ENCODE measurements at regions not wholly inside any gene's neighbourhood (a gene's known extent, or its start where the extent isn't known, plus 50 kb on each side); places are given as distances from the start of the nearest gene placed in this dataset.

- Mint-ChIP-seq H3K9me3 (ENCODE audit: unreplicated experiment) (peaks cover 4% of the 10 kb centered on the region), H3K4me3 (ENCODE audit: unreplicated experiment) (no peak overlapping the region), H3K27ac (ENCODE audit: unreplicated experiment) (no peak overlapping the region), H3K36me3 (ENCODE audit: low read depth, unreplicated experiment) (no peaks in the 10 kb centered on the region), H3K4me1 (ENCODE audit: unreplicated experiment) (peaks cover 3% of the 10 kb centered on the region), H3K27me3 (ENCODE audit: unreplicated experiment) (peaks cover 3% of the 10 kb centered on the region)
- TF ChIP-seq CTCF (IDR thresholded peaks at IDR 0.05; ENCODE audit: unreplicated experiment), result no peak
- DNase-seq (ENCODE audit: low spot score), result no peak
These were observed 101.7 kb upstream of the COG2 start for GRCh38 chr1:230540421-230541155.

GRCh38 chr1:230537456-230537855 lies 104.8 kb upstream of the COG2 start:
- H3K4me1 Mint-ChIP-seq (ENCODE audit: unreplicated experiment), result peaks cover 3% of the 10 kb centered on the region
- no peak for DNase-seq (ENCODE audit: low spot score)
- peaks cover 3% of the 10 kb centered on the region for H3K27me3 Mint-ChIP-seq (ENCODE audit: unreplicated experiment)
- peaks cover 7% of the 10 kb centered on the region for H3K36me3 Mint-ChIP-seq (ENCODE audit: low read depth, unreplicated experiment)
- TF ChIP-seq CTCF (IDR thresholded peaks at IDR 0.05; ENCODE audit: unreplicated experiment), result no peak
- H3K9me3 Mint-ChIP-seq (ENCODE audit: unreplicated experiment), result peaks cover 10% of the 10 kb centered on the region
- no peak overlapping the region for H3K27ac Mint-ChIP-seq (ENCODE audit: unreplicated experiment)
- no peak overlapping the region for H3K4me3 Mint-ChIP-seq (ENCODE audit: unreplicated experiment)

GRCh38 chr1:230536641-230537155 lies 105.6 kb upstream of the COG2 start:
- H3K27me3 Mint-ChIP-seq (ENCODE audit: unreplicated experiment), result peaks cover 3% of the 10 kb centered on the region
- no peak for TF ChIP-seq CTCF (IDR thresholded peaks at IDR 0.05; ENCODE audit: unreplicated experiment)
- no peak overlapping the region for H3K27ac Mint-ChIP-seq (ENCODE audit: unreplicated experiment)
- H3K4me3 Mint-ChIP-seq (ENCODE audit: unreplicated experiment), result no peak overlapping the region
- peaks cover 3% of the 10 kb centered on the region for H3K4me1 Mint-ChIP-seq (ENCODE audit: unreplicated experiment)
- no peak for DNase-seq (ENCODE audit: low spot score)
- H3K36me3 Mint-ChIP-seq (ENCODE audit: low read depth, unreplicated experiment), result peaks cover 7% of the 10 kb centered on the region
- peaks cover 10% of the 10 kb centered on the region for H3K9me3 Mint-ChIP-seq (ENCODE audit: unreplicated experiment)

- Mint-ChIP-seq H3K27ac (ENCODE audit: unreplicated experiment) (no peak overlapping the region), H3K4me3 (ENCODE audit: unreplicated experiment) (no peak overlapping the region)
These were observed 108.1 kb upstream of the COG2 start for GRCh38 chr1:230534224-230534623.

More at GRCh38 chr1:230534224-230534623, 108.1 kb upstream of the COG2 start:
- peaks cover 3% of the 10 kb centered on the region for H3K4me1 Mint-ChIP-seq (ENCODE audit: unreplicated experiment)
- H3K9me3 Mint-ChIP-seq (ENCODE audit: unreplicated experiment), result peaks cover 12% of the 10 kb centered on the region
- no peak for TF ChIP-seq CTCF (IDR thresholded peaks at IDR 0.05; ENCODE audit: unreplicated experiment)
- H3K36me3 Mint-ChIP-seq (ENCODE audit: low read depth, unreplicated experiment), result peaks cover 7% of the 10 kb centered on the region
- no peaks in the 10 kb centered on the region for H3K27me3 Mint-ChIP-seq (ENCODE audit: unreplicated experiment)
- DNase-seq (ENCODE audit: low spot score), result no peak
